CD14-positive monocyte (primary cell): ENCODE measurements at regions not wholly inside any gene's neighbourhood (a gene's known extent, or its start where the extent isn't known, plus 50 kb on each side); places are given as distances from the start of the nearest gene placed in this dataset.

Source experiments
- DNase-seq, 3 donors: peaks; one replicate each; pipeline ENCODE4 v3.0.0-alpha.2; 2011 to 2022
- H2AFZ ChIP-seq: 2 replicates; pipeline ENCODE4 v1.6.0; 2012; ENCODE audit warnings: mild to moderate bottlenecking, low read depth, low read length, inconsistent platforms; ENCODE audit not compliant: insufficient read depth, poor library complexity, severe bottlenecking
- H3K27ac ChIP-seq, 2 donors: 1 replicate in 1 of 2; 2 replicates in 1 of 2; pipeline ENCODE4 v1.5.1; 2012 to 2013; ENCODE audit warnings: low read length in 2 of 2, control low read depth in 1 of 2, inconsistent platforms in 1 of 2, low read depth in 1 of 2, mild to moderate bottlenecking in 1 of 2
- H3K27me3 ChIP-seq, 2 donors: one replicate each; pipeline versions ENCODE4 v1.6.0 to v1.6.1; 2011 to 2013; ENCODE audit warnings: low read length in 2 of 2; ENCODE audit not compliant: control insufficient read depth in 2 of 2, insufficient read depth in 2 of 2
- H3K36me3 ChIP-seq, 2 donors: replicated peaks in 1 of 2; 1 replicate in 1 of 2; 2 replicates in 1 of 2; pipeline versions ENCODE4 v1.5.1 to v1.6.1; 2012 to 2013; ENCODE audit warnings: low read length in 2 of 2, control low read depth in 1 of 2, inconsistent platforms in 1 of 2, mild to moderate bottlenecking in 1 of 2; ENCODE audit not compliant: insufficient read depth in 2 of 2, control insufficient read depth in 1 of 2
- H3K4me1 ChIP-seq, 2 donors: 1 replicate in 1 of 2; 2 replicates in 1 of 2; pipeline versions ENCODE4 v1.5.1 to v1.6.1; 2012 to 2013; ENCODE audit warnings: low read length in 2 of 2, control low read depth in 1 of 2, inconsistent platforms in 1 of 2, mild to moderate bottlenecking in 1 of 2, moderate library complexity in 1 of 2; ENCODE audit not compliant: insufficient read depth in 2 of 2, control insufficient read depth in 1 of 2
- H3K4me2 ChIP-seq: replicated peaks from 2 replicates; pipeline ENCODE3; 2012; ENCODE audit warnings: low read length, moderate library complexity, mild to moderate bottlenecking; ENCODE audit not compliant: poor library complexity, severe bottlenecking; ENCODE audit errors: extremely low read depth
- H3K4me3 ChIP-seq, 3 experiments: fragments of 200-600 bp in 1 of 3; sonication (generic) in 1 of 3; replicated peaks in 1 of 3; 1 replicate in 2 of 3; 2 replicates in 1 of 3; pipeline ENCODE4 v1.5.1; 2011 to 2013; ENCODE audit warnings: low read length in 3 of 3, mild to moderate bottlenecking in 3 of 3, control low read depth in 2 of 3, low read depth in 2 of 3, inconsistent platforms in 1 of 3, moderate library complexity in 1 of 3
- H3K79me2 ChIP-seq: 2 replicates; pipeline ENCODE4 v1.6.0; 2012; ENCODE audit warnings: mild to moderate bottlenecking, control low read depth, inconsistent platforms, low read length, moderate library complexity; ENCODE audit not compliant: insufficient read depth
- H3K9ac ChIP-seq: 2 replicates; pipeline ENCODE4 v1.6.0; 2017; ENCODE audit warnings: low read length, mild to moderate bottlenecking; ENCODE audit not compliant: insufficient read depth, poor library complexity, severe bottlenecking
- H3K9me3 ChIP-seq, 2 donors: replicated peaks in 1 of 2; 1 replicate in 1 of 2; 2 replicates in 1 of 2; pipeline versions ENCODE4 v1.5.1 to v1.6.1; 2012 to 2013; ENCODE audit warnings: low read length in 2 of 2, control low read depth in 1 of 2; ENCODE audit not compliant: control insufficient read depth in 1 of 2, insufficient read depth in 1 of 2
- H4K20me1 ChIP-seq: 2 replicates; pipeline ENCODE4 v1.6.0; 2012; ENCODE audit warnings: mild to moderate bottlenecking, low read length, control low read depth, moderate library complexity; ENCODE audit not compliant: insufficient read depth
- H3K27ac Mint-ChIP-seq, 7 donors: one replicate each; pipeline ENCODE4 v1.8.0; 2020; ENCODE audit warnings: mild to moderate bottlenecking in 7 of 7, mixed read lengths in 7 of 7, moderate library complexity in 6 of 7, inconsistent platforms in 2 of 7
- H3K27me3 Mint-ChIP-seq, 3 donors: one replicate each; pipeline ENCODE4 v1.8.0; 2021 to 2022; ENCODE audit warnings: low read depth in 3 of 3, mild to moderate bottlenecking in 3 of 3, mixed read lengths in 3 of 3, moderate library complexity in 3 of 3, inconsistent platforms in 1 of 3
- H3K36me3 Mint-ChIP-seq, 2 donors: one replicate each; pipeline ENCODE4 v1.8.0; 2020; ENCODE audit warnings: mixed read lengths in 2 of 2, inconsistent platforms in 1 of 2, mild to moderate bottlenecking in 1 of 2
- H3K4me1 Mint-ChIP-seq: one replicate; pipeline ENCODE4 v1.8.0; 2020; ENCODE audit warnings: mild to moderate bottlenecking, mixed read lengths
- H3K4me3 Mint-ChIP-seq, 2 donors: one replicate each; pipeline ENCODE4 v1.8.0; 2020; ENCODE audit warnings: mild to moderate bottlenecking in 2 of 2, mixed read lengths in 2 of 2, moderate library complexity in 1 of 2
- H3K9me3 Mint-ChIP-seq, 7 donors: one replicate each; pipeline ENCODE4 v1.8.0; 2020 to 2022; ENCODE audit warnings: mixed read lengths in 7 of 7, mild to moderate bottlenecking in 6 of 7, moderate library complexity in 6 of 7, inconsistent platforms in 2 of 7
- CTCF ChIP-seq: fragments of 200-600 bp; IDR thresholded peaks from one replicate; pipeline ENCODE4 v1.8.0; 2022; ENCODE audit warnings: antibody characterized with exemption, mild to moderate bottlenecking
- WGBS: methylation state at CpG from one replicate; pipeline ENCODE4 v1.1.5; 2013; ENCODE audit warnings: missing lambda C conversion rate; ENCODE audit not compliant: insufficient coverage; 5-methylcytosine and 5-hydroxymethylcytosine counted together
- intact Hi-C, 2 donors: fragments of 100-400 bp; cut with micrococcal nuclease; formaldehyde crosslinking; loops; one replicate each; pipeline versions ENCODE4 v1.15.0 to v1.15.1; 2023

- Histone ChIP-seq H3K79me2 (no peaks in the 10 kb centered on the region), H3K4me3 (no peak overlapping the region), H3K9me3 (no peaks in the 10 kb centered on the region), H3K4me2 (no peak overlapping the region), H3K36me3 (no peaks in the 10 kb centered on the region), H3K27ac (no peak overlapping the region), H3K9ac (no peak overlapping the region), H3K4me1 (no peaks in the 10 kb centered on the region), H4K20me1 (no peaks in the 10 kb centered on the region), H3K27me3 (no peaks in the 10 kb centered on the region), H2AFZ (no peak overlapping the region)
- H3K4me3 Mint-ChIP-seq = no peak overlapping the region
- intact Hi-C loops = no loop called here
- H3K4me1 Mint-ChIP-seq = no peaks in the 10 kb centered on the region
- no peak for DNase-seq
- TF ChIP-seq CTCF = no peak
- H3K27me3 Mint-ChIP-seq = no peaks in the 10 kb centered on the region
- peaks cover 0 to 6% (median 0%) of the 10 kb centered on the region in 7 donors for H3K9me3 Mint-ChIP-seq
- H3K27ac Mint-ChIP-seq = no peak overlapping the region
- no peaks in the 10 kb centered on the region for H3K36me3 Mint-ChIP-seq
- no CpG with 5 or more reads among the region's 1 CpG for WGBS
These were observed 567.4 kb downstream of the IQCM start for GRCh38 chr4:149248191-149248764.

DNA sequence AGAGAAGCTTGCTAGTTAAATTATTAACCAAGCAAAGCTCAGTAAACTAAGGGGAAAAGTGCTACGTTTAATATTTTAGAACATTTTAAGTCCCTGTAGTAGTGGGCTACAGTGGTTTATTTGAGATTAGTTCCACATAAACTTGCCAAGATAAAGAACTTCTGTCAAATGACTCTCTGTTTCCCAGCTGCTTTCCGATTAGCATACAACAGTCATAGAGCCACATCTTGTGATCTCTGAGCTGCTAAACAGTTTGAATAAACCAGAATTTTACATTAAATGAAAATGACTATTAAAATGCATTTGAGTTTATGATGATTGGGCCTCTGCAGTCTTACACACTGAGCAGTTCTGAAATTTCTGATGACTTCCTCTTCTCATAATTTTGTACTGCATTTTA lies 568.5 kb downstream of the IQCM start:
- Histone ChIP-seq H3K4me2 (no peak overlapping the region), H2AFZ (no peak overlapping the region), H3K79me2 (no peaks in the 10 kb centered on the region), H3K4me1 (no peaks in the 10 kb centered on the region), H3K9ac (no peak overlapping the region), H3K27ac (no peak overlapping the region), H3K36me3 (no peaks in the 10 kb centered on the region), H3K27me3 (no peaks in the 10 kb centered on the region), H3K4me3 (no peak overlapping the region), H4K20me1 (no peaks in the 10 kb centered on the region), H3K9me3 (no peaks in the 10 kb centered on the region)
- DNase-seq = no peak
- Mint-ChIP-seq H3K4me1 (no peaks in the 10 kb centered on the region), H3K27ac (no peak overlapping the region), H3K27me3 (no peaks in the 10 kb centered on the region), H3K4me3 (no peak overlapping the region), H3K9me3 (peaks cover 0 to 7% (median under 1%) of the 10 kb centered on the region in 7 donors), H3K36me3 (no peaks in the 10 kb centered on the region)
- no CpG with 5 or more reads among the region's 2 CpGs for WGBS
- intact Hi-C loops = no loop called here
- no peak for TF ChIP-seq CTCF
